Kidney tubule cell (primary cell): ENCODE measurements at regions not wholly inside any gene's neighbourhood (a gene's known extent, or its start where the extent isn't known, plus 50 kb on each side); places are given as distances from the start of the nearest gene placed in this dataset.

Experiments used
- DNase-seq: peaks from one replicate; pipeline ENCODE4 v3.0.0-alpha.2; 2018; ENCODE audit warnings: low spot score

- no peak for DNase-seq
Observed at GRCh38 chr9:18074041-18074440, 399.9 kb upstream of the ADAMTSL1 start.

DNA sequence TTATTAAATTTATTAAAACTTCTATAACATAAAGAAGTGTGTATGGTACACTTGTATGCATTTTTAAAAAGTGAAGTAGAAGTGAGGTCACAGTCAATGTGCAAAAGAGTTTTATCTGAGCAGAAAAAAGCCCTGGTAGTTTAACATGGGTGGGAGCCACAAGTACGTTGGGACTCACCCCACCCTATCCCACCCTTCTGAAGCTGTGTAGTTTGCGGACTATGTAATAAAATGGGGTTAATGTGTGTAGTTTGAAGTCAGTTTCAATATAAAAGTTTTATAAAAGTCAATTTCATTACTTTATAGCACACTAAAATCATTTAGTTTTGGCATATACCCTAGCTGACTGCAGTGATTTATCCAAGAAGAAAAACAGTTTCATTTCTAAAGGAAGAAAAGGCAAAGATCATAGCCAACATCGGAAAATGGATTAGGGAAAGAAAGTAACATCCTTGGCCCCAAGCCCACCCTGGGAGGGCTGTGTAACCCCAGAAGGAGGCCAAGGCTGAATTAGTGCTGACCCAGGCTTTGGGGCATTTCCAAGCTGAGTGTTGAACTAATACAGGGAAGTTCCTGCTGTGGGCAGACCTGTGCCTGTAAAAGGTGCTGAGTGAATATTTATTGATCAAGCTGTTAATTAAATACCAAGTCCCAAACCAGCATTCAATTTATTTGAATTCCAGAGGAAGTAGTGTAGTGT lies 398.6 kb upstream of the ADAMTSL1 start:
- DNase-seq = no peak

DNA sequence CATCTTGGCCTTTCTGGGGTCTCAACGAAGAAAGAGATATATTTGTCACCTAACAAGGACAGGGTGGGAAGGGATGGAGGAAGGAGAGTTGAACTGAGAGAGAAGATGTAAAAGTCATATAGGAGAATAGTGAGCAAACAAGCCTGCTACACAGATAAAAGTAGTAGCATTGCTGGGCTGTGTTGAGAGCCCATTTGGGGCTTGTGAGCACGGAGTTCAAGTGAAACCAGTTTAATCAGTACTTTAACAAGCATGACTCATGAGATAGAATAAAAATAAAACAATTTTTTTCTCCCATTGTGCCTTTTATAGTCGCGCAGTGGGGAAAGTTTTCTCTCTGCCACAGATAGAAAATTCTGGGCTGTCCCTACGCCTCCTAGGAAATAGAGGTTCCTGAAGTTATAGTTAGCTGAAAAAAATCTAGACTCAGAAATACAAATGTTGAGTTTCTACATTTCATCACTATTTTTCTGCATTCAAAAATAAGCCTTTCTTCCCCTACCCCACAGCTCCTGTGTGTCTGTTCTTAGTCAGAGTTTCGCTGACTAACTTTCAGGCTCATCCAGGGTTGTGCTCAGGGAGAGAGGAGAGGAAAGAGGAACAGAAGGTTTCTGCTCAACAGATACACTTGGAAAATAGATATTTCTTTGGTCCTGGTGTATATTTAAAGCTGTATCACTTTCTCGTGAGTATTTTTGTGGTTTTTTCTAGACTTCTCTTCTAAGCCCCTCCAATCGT lies 395.8 kb upstream of the ADAMTSL1 start:
- DNase-seq = peak; percentile 7

DNA sequence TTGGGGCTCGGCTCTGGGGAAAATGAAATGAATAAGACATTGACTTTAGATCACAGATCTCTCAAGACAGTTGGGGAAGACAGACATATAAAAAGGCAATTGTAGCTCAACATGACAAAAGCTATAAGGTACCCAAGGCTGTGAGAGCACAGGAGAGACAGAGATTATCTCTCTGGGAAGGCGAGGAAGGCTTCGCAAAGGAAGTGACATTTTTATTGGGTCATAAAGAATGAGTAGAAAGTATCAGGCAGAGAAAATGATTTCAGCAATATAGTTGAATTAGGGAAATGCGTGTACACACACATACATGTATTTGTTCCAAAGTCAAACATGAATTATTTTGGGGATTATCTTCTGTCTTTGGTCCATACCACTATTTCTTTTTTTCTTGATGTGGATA lies 381.8 kb upstream of the ADAMTSL1 start:
- DNase-seq = no peak

- DNase-seq = no peak
Observed at GRCh38 chr9:18106006-18106560, 367.9 kb upstream of the ADAMTSL1 start.

GRCh38 chr9:18109675-18110074 lies 364.3 kb upstream of the ADAMTSL1 start:
- DNase-seq = no peak

GRCh38 chr9:18111146-18111545 lies 362.8 kb upstream of the ADAMTSL1 start:
- DNase-seq = no peak

DNA sequence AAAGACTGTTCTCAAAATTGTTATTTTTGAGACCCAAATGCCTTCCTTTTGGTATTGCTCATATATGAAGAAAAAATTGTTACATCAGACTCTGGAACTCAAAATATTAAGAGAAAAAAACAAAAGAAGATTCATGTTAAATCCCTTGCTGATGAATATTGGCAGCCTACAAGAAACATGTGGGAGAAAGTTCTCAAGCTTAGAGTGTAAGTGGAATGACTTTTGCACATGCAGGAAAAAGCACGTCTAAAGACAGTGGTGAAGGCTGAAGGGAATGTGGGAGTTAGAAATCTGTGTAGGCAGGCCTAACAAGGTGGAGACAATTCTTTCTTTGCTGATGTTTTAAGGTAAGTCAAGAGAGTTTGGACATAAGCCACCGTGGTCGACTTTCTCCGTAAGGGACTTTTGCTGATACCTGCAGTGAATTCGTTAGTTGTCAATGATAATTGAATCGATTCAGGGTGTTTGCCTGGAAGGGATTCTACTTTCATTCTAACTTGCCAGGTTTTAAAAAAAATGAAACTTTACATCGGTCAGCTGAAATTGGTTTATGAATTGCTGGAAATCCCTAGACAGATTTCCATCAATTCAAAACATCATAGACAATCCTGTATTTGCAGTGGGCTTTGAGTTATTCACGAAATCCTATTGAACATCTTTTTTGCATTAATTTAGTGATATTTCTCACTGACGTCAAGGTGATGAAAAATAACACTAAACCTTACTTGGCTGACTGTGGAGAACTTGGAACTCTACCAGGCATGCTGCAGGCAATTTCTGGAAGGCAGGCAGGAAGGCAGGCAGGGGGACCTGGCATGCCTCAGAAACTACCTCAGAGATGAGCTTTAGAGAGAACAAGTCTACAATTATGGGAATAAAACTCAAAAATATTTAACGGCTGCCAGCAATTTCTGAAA lies 359.1 kb upstream of the ADAMTSL1 start:
- no peak for DNase-seq

DNA sequence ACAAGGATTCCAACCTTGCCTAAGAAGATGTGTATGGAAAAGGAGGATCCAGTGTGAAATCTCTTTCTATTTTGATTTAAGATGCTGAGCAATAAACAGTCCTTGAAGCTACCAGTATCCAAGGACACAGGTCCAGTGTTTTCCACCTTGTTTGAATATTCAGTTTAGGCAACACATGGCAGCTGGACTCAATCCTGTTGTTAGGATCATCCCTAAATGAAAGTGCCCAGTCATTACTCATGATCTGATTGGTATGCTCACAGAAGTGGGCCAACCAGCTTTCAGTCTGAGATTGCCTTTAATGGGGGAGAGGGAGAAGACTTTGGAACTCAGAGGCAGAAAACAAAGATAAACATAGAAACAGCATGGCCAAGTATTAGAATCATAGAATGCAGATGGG lies 355.7 kb upstream of the ADAMTSL1 start:
- DNase-seq = no peak

DNA sequence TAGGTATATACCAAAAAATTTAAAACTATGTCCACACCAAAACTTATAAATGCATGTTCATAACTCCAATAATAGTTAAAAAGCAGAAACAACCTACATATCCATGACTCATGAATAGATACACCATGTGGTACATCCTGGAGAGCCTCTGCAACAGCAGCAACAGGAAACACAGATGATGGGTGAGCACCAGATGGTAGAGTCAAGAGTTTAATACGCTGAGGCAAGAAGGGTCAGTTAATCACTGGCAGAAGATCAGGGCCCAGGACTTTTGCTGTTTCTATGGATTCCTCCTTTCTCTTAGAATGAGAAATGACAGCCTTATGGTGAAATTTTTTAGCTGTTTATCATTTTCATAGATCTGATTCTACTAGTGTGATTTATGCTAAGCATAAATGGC lies 351.8 kb upstream of the ADAMTSL1 start:
- DNase-seq = no peak

DNA sequence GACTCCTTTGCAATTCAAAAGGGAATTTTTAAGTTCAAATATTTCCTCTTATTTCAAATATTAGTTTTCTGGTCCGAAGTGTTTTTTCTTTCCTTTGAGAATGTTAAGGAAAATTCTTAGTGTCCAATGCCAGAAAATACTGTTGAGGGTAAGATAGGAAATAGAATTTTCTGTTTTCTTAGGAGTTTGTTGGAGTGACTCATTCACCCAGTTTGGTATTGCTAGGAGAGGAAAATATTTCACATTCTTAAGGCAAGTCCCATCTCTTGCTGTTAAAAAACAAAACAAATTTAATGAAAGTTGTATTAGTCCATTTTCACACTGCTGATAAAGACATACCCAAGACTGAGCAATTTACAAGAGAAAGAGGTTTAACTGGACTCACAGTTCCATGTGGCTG lies 349.2 kb upstream of the ADAMTSL1 start:
- no peak for DNase-seq

GRCh38 chr9:18126831-18127498 lies 347.0 kb upstream of the ADAMTSL1 start:
- DNase-seq = no peak

DNA sequence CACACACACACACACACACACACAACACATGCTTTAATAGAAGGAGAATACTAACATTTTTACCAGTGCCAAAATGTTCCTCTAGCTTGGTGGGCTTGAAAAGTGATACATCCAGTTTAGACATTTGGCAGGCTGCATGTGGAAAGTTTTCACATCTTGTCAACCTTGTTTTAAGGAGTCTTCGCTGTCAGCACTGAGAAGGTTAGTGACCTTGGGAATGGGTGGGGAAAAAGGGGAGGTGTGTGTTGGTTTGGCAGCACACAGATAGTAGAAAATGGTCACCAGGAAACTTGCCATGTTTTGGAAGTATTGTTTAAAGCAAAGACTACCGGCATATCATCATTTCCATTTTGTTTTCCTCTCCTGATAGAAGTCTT lies 346.5 kb upstream of the ADAMTSL1 start:
- no peak for DNase-seq

GRCh38 chr9:18129809-18130334 lies 344.1 kb upstream of the ADAMTSL1 start:
- no peak for DNase-seq

DNA sequence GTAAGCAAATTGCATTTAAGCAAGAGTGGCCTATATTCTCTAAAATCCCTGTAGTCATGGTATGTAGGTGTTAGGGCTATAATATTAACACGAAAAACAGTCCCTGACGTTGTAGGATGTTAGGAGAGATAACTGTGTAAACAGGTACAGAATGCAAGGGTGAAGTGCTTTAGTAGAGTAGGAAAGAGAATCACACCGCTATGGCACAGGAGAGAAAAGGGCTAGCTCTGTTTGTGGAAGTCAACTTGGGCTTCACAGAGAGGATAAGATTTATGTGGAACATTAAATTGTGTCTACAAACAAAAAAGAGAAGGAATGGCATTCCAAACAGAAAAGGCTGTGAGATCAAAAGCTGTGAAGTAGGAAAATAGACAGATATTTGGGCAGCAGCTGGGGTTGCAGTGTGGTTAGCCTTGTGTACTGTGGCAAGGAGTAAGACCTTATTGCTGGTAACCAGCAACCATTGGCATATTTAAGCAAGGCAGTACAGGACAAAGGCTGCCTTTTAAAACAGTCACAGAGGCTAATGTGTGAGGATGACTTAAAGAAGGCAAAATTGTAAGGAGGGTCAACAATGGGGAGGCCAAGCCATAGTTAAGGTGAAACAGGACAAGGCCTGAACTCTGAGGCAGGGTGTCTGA lies 337.5 kb upstream of the ADAMTSL1 start:
- DNase-seq = no peak

GRCh38 chr9:18137815-18138214 lies 336.1 kb upstream of the ADAMTSL1 start:
- DNase-seq = no peak

- no peak for DNase-seq
Observed at GRCh38 chr9:18138656-18139055, 335.3 kb upstream of the ADAMTSL1 start.

- no peak for DNase-seq
Observed at GRCh38 chr9:18141681-18142080, 332.3 kb upstream of the ADAMTSL1 start.

DNA sequence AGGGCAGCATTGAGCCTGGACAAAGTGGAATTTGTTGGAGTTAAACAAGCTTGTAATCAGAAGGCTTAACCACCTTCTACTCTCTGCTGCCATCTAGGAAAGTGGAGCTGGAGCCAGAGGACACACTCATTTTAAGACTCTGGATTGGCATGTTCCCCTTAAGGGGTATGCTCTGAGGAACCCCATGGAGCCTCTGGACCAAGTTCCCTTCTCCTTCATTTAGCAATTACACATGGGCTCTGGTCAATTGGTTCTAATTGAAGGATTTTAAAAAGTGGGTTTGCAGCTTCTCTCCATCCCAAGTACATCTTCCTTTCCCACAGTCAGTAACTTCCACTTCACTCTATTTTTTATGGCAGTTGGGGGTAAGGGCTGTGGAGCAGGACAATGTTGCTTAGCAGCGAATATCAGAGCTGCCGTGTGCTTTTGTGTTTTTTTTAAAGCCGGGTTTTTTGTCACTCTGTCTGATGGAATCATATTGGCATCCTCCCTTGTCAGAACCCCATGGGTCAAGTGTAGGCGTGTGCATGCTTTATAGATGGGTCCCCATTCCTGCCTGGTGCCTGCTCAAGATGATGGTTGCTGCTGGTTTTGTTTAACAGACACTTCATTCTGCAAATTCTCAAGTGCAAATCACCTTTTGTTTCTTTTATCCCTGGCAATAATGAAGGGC lies 330.7 kb upstream of the ADAMTSL1 start:
- DNase-seq = peak; percentile 9

DNA sequence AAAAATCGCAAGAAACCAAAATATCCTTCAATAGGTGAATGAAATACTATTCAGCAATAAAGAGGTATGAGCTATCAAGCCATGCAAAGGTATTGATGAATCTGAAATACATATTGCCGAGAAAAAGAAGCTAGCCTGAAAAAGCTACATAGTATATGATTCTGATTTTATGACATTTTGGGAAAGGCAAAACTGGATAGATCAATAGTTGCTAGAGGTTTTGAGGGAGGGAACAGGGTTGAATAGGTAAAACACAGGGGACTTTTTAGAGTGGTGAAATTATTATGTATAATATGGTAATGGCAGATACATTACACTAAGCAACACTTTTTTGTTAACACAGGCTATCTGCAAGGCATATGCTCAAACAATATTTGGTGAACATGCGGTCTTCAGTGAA lies 327.6 kb upstream of the ADAMTSL1 start:
- no peak for DNase-seq
